Hepatocyte (in vitro differentiated cells): ENCODE measurements at regions not wholly inside any gene's neighbourhood (a gene's known extent, or its start where the extent isn't known, plus 50 kb on each side); places are given as distances from the start of the nearest gene placed in this dataset.
"Not testable (repeated sequence)": the region's sequence is repeated elsewhere in the genome, so short reads cannot be mapped to it uniquely, and the experiment has no call there.

Source experiments
- DNase-seq: peaks from one replicate; pipeline ENCODE4 v3.0.0-alpha.2; 2016; ENCODE audit warnings: low spot score
- H2AFZ ChIP-seq: fragments of 200-600 bp; sonication (generic); 2 replicates; pipeline ENCODE4 v1.6.0; 2016; ENCODE audit warnings: antibody characterized with exemption, mild to moderate bottlenecking
- H3K27ac ChIP-seq: fragments of 200-600 bp; sonication (generic); 2 replicates; pipeline ENCODE4 v1.5.1; 2016; ENCODE audit warnings: mild to moderate bottlenecking
- H3K27me3 ChIP-seq: fragments of 200-600 bp; sonication (generic); 2 replicates; pipeline ENCODE4 v1.6.1; 2016
- H3K36me3 ChIP-seq: fragments of 200-600 bp; sonication (generic); replicated peaks from 2 replicates; pipeline ENCODE4 v1.5.1; 2016; ENCODE audit warnings: low read depth; ENCODE audit not compliant: insufficient read depth
- H3K4me1 ChIP-seq: fragments of 200-600 bp; sonication (generic); 2 replicates; pipeline ENCODE4 v1.5.1; 2016; ENCODE audit warnings: mild to moderate bottlenecking, moderate library complexity; ENCODE audit not compliant: insufficient read depth
- H3K4me2 ChIP-seq: fragments of 200-600 bp; sonication (generic); 2 replicates; pipeline ENCODE4 v1.6.0; 2016
- H3K4me3 ChIP-seq: fragments of 200-600 bp; sonication (generic); 2 replicates; pipeline ENCODE4 v1.5.1; 2016; ENCODE audit warnings: mild to moderate bottlenecking
- H3K79me2 ChIP-seq: fragments of 200-600 bp; sonication (generic); 2 replicates; pipeline ENCODE4 v1.6.0; 2017; ENCODE audit warnings: mild to moderate bottlenecking
- H3K9me2 ChIP-seq: fragments of 200-600 bp; sonication (generic); replicated peaks from 2 replicates; pipeline ENCODE4 v1.6.0; 2017; ENCODE audit warnings: mild to moderate bottlenecking; ENCODE audit not compliant: insufficient read depth
- H3K9me3 ChIP-seq: fragments of 200-600 bp; sonication (generic); 2 replicates; pipeline ENCODE4 v1.5.1; 2016; ENCODE audit warnings: low read depth, mild to moderate bottlenecking
- H4K20me1 ChIP-seq: fragments of 200-600 bp; sonication (generic); 2 replicates; pipeline ENCODE4 v1.6.0; 2016; ENCODE audit warnings: mild to moderate bottlenecking; ENCODE audit not compliant: insufficient read depth, poor library complexity, severe bottlenecking
- CTCF ChIP-seq: fragments of 200-600 bp; sonication (generic); IDR thresholded peaks from 2 replicates; pipeline ENCODE4 v1.5.1; 2016; ENCODE audit warnings: antibody characterized with exemption, mild to moderate bottlenecking; ENCODE audit not compliant: poor library complexity
- EZH2 ChIP-seq: fragments of 200-600 bp; sonication (generic); IDR thresholded peaks from 2 replicates; pipeline ENCODE4 v1.6.1; 2016; ENCODE audit warnings: antibody characterized with exemption, mild to moderate bottlenecking, borderline replicate concordance
- EZH2phosphoT487 ChIP-seq: fragments of 200-600 bp; sonication (generic); IDR thresholded peaks from one replicate; pipeline ENCODE4 v1.6.1; 2018; ENCODE audit warnings: antibody characterized with exemption, mild to moderate bottlenecking, low read depth, moderate library complexity; ENCODE audit not compliant: unreplicated experiment, severe bottlenecking
- WGBS: methylation state at CpG from one replicate; pipeline ENCODE4 v1.1.6; 2016; ENCODE audit warnings: low lambda C conversion rate; ENCODE audit errors: missing lambda C conversion rate; 5-methylcytosine and 5-hydroxymethylcytosine counted together

GRCh38 chr2:13308989-13309388, 592.3 kb downstream of the TRIB2 start:
- no peaks in the 10 kb centered on the region for H3K36me3 ChIP-seq
- H3K4me3 ChIP-seq, result no peak overlapping the region
- H3K9me3 ChIP-seq, result peaks cover 4% of the 10 kb centered on the region
- no peaks in the 10 kb centered on the region for H3K9me2 ChIP-seq
- H3K4me1 ChIP-seq, result no peaks in the 10 kb centered on the region
- DNase-seq, result no peak
- TF ChIP-seq EZH2phosphoT487, result no peak
- TF ChIP-seq CTCF, result no peak
- 79% methylated on average over 4 of the region's 4 CpGs for WGBS
- no peaks in the 10 kb centered on the region for H3K27me3 ChIP-seq
- H2AFZ ChIP-seq, result no peak overlapping the region
- no peaks in the 10 kb centered on the region for H4K20me1 ChIP-seq
- H3K79me2 ChIP-seq, result no peaks in the 10 kb centered on the region
- H3K27ac ChIP-seq, result no peak overlapping the region
- no peak overlapping the region for H3K4me2 ChIP-seq

GRCh38 chr2:13332060-13332459, 615.3 kb downstream of the TRIB2 start:
- no peaks in the 10 kb centered on the region for H3K79me2 ChIP-seq
- no peaks in the 10 kb centered on the region for H3K9me2 ChIP-seq
- no peaks in the 10 kb centered on the region for H3K4me1 ChIP-seq
- no peak overlapping the region for H3K27ac ChIP-seq
- DNase-seq, result no peak
- H3K4me2 ChIP-seq, result no peak overlapping the region
- H3K36me3 ChIP-seq, result no peaks in the 10 kb centered on the region
- H3K4me3 ChIP-seq, result no peak overlapping the region
- no peak overlapping the region for H2AFZ ChIP-seq
- H4K20me1 ChIP-seq, result no peaks in the 10 kb centered on the region
- H3K27me3 ChIP-seq, result no peaks in the 10 kb centered on the region
- 59% methylated on average over 2 of the region's 2 CpGs for WGBS
- no peaks in the 10 kb centered on the region for H3K9me3 ChIP-seq
- TF ChIP-seq EZH2phosphoT487, result no peak
- no peak for TF ChIP-seq EZH2
- TF ChIP-seq CTCF, result no peak

GRCh38 chr2:13334071-13334470, 617.3 kb downstream of the TRIB2 start:
- not testable (repeated sequence) for H3K27me3 ChIP-seq, H3K4me2 ChIP-seq, H2AFZ ChIP-seq, H3K9me3 ChIP-seq, H3K4me3 ChIP-seq, DNase-seq, H3K4me1 ChIP-seq, H3K36me3 ChIP-seq, H3K79me2 ChIP-seq, H3K27ac ChIP-seq, H4K20me1 ChIP-seq, H3K9me2 ChIP-seq

GRCh38 chr2:13334545-13334944, 617.8 kb downstream of the TRIB2 start:
- no peaks in the 10 kb centered on the region for H3K9me2 ChIP-seq
- H3K4me2 ChIP-seq, result no peak overlapping the region
- H3K9me3 ChIP-seq, result no peaks in the 10 kb centered on the region
- H2AFZ ChIP-seq, result no peak overlapping the region
- H3K36me3 ChIP-seq, result no peaks in the 10 kb centered on the region
- H3K4me3 ChIP-seq, result no peak overlapping the region
- no peak overlapping the region for H3K27ac ChIP-seq
- H3K27me3 ChIP-seq, result no peaks in the 10 kb centered on the region
- no peaks in the 10 kb centered on the region for H3K79me2 ChIP-seq
- no peaks in the 10 kb centered on the region for H4K20me1 ChIP-seq
- TF ChIP-seq EZH2phosphoT487 (no peak), EZH2 (no peak), CTCF (no peak)
- no peak for DNase-seq
- no peaks in the 10 kb centered on the region for H3K4me1 ChIP-seq
